GM23338 (cell line): ENCODE measurements at regions not wholly inside any gene's neighbourhood (a gene's known extent, or its start where the extent isn't known, plus 50 kb on each side); places are given as distances from the start of the nearest gene placed in this dataset.

Experiments used
- ATAC-seq: fragments of 200-7000 bp; cut with Tn5 transposase; 3 replicates; pipeline ENCODE4 v1.9.1; 2020
- DNase-seq: peaks from one replicate; pipeline ENCODE4 v3.0.0-alpha.2; 2015; ENCODE audit warnings: low spot score
- H2AFZ ChIP-seq: fragments of 200-600 bp; sonication (generic); 2 replicates; pipeline ENCODE4 v1.8.0; 2016; ENCODE audit warnings: antibody characterized with exemption, mild to moderate bottlenecking, moderate library complexity
- H3F3A ChIP-seq: fragments of 200-600 bp; sonication (generic); replicated peaks from 2 replicates; pipeline ENCODE4 v1.8.0; 2017; ENCODE audit warnings: antibody characterized with exemption, mixed run types, low read depth
- H3K27ac ChIP-seq: fragments of 200-600 bp; sonication (generic); 2 replicates; pipeline ENCODE4 v1.6.1; 2016; ENCODE audit warnings: low read depth
- H3K27me3 ChIP-seq: fragments of 200-600 bp; sonication (generic); 2 replicates; pipeline ENCODE4 v1.8.0; 2016; ENCODE audit warnings: mild to moderate bottlenecking, mixed run types, moderate library complexity; ENCODE audit not compliant: insufficient read depth
- H3K36me3 ChIP-seq: fragments of 200-600 bp; sonication (generic); 2 replicates; pipeline ENCODE4 v1.8.0; 2016; ENCODE audit warnings: mild to moderate bottlenecking; ENCODE audit not compliant: insufficient read depth
- H3K4me1 ChIP-seq: fragments of 200-600 bp; sonication (generic); 2 replicates; pipeline ENCODE4 v1.8.0; 2016; ENCODE audit warnings: mild to moderate bottlenecking, moderate library complexity; ENCODE audit not compliant: insufficient read depth
- H3K4me2 ChIP-seq: fragments of 200-600 bp; sonication (generic); 2 replicates; pipeline ENCODE4 v1.7.1; 2017; ENCODE audit warnings: mixed run types
- H3K4me3 ChIP-seq: fragments of 200-600 bp; sonication (generic); 2 replicates; pipeline ENCODE4 v1.6.1; 2016; ENCODE audit warnings: mixed run types
- H3K79me2 ChIP-seq: fragments of 200-600 bp; sonication (generic); replicated peaks from 2 replicates; pipeline ENCODE4 v1.8.0; 2017; ENCODE audit warnings: mild to moderate bottlenecking; ENCODE audit not compliant: insufficient read depth
- H3K9me2 ChIP-seq: fragments of 200-600 bp; sonication (generic); 2 replicates; pipeline ENCODE4 v1.8.0; 2017; ENCODE audit not compliant: insufficient read depth
- H4K20me1 ChIP-seq: fragments of 200-600 bp; sonication (generic); replicated peaks from 2 replicates; pipeline ENCODE4 v1.8.0; 2017; ENCODE audit warnings: mild to moderate bottlenecking; ENCODE audit not compliant: insufficient read depth
- H3K27ac Mint-ChIP-seq: 2 replicates; pipeline ENCODE4 v1.8.0; 2020; ENCODE audit warnings: inconsistent platforms, mild to moderate bottlenecking, moderate library complexity, mixed read lengths
- H3K27me3 Mint-ChIP-seq: 3 replicates; pipeline ENCODE4 v1.8.0; 2022; ENCODE audit warnings: low read depth, mild to moderate bottlenecking, moderate library complexity, mixed read lengths, inconsistent platforms; ENCODE audit not compliant: insufficient read depth, poor library complexity
- H3K36me3 Mint-ChIP-seq: 3 replicates; pipeline ENCODE4 v1.8.0; 2021; ENCODE audit warnings: low read depth, mild to moderate bottlenecking, inconsistent platforms, moderate library complexity, mixed read lengths
- H3K4me1 Mint-ChIP-seq: 3 replicates; pipeline ENCODE4 v1.8.0; 2020; ENCODE audit warnings: mild to moderate bottlenecking, inconsistent platforms, mixed read lengths
- H3K4me3 Mint-ChIP-seq: 3 replicates; pipeline ENCODE4 v1.8.0; 2021; ENCODE audit warnings: moderate library complexity, mild to moderate bottlenecking, inconsistent platforms, mixed read lengths
- H3K9me3 Mint-ChIP-seq: 3 replicates; pipeline ENCODE4 v1.8.0; 2020; ENCODE audit warnings: moderate library complexity, mild to moderate bottlenecking, inconsistent platforms, mixed read lengths
- CREB1 ChIP-seq: fragments of 250-450 bp; sonication (Bioruptor Pico); IDR thresholded peaks from 2 replicates; pipeline ENCODE4 v1.5.0; 2020; ENCODE audit warnings: low read depth, mild to moderate bottlenecking, moderate library complexity
- CTCF ChIP-seq, 2 experiments: fragments of 200-600 bp in 1 of 2; sonication (generic) in 1 of 2; conservative IDR thresholded peaks; 2 replicates each; pipeline versions ENCODE4 v1.5.1 to v1.6.1; 2016 to 2017; ENCODE audit warnings: antibody characterized with exemption in 2 of 2, low read depth in 2 of 2, mild to moderate bottlenecking in 2 of 2, moderate library complexity in 1 of 2
- EZH2 ChIP-seq: fragments of 200-600 bp; sonication (generic); IDR thresholded peaks from one replicate; pipeline ENCODE4 v1.8.0; 2017; ENCODE audit warnings: antibody characterized with exemption, mild to moderate bottlenecking, low read depth; ENCODE audit not compliant: unreplicated experiment
- EZH2phosphoT487 ChIP-seq: fragments of 200-600 bp; sonication (generic); IDR thresholded peaks from one replicate; pipeline ENCODE4 v1.8.1; 2018; ENCODE audit warnings: antibody characterized with exemption; ENCODE audit not compliant: unreplicated experiment
- JUNB ChIP-seq: IDR thresholded peaks from one replicate; pipeline ENCODE4 v1.6.1; 2016; ENCODE audit warnings: antibody characterized with exemption; ENCODE audit not compliant: unreplicated experiment
- NANOG ChIP-seq: IDR thresholded peaks from 2 replicates; pipeline ENCODE4 v1.6.1; 2016; ENCODE audit warnings: antibody characterized with exemption, borderline replicate concordance
- POLR2AphosphoS5 ChIP-seq: IDR thresholded peaks from 2 replicates; pipeline ENCODE4 v1.6.1; 2016; ENCODE audit warnings: antibody characterized with exemption, low read depth
- REST ChIP-seq: IDR thresholded peaks from one replicate; pipeline ENCODE4 v1.6.1; 2018; ENCODE audit warnings: antibody characterized with exemption; ENCODE audit not compliant: unreplicated experiment
- STAT1 ChIP-seq: IDR thresholded peaks from one replicate; pipeline ENCODE4 v1.6.1; 2016; ENCODE audit warnings: antibody characterized with exemption; ENCODE audit not compliant: unreplicated experiment
- ZNF114 ChIP-seq: fragments of 250-450 bp; sonication (Bioruptor Pico); IDR thresholded peaks from 2 replicates; pipeline ENCODE4 v1.5.0; 2020; ENCODE audit warnings: mild to moderate bottlenecking, moderate library complexity
- ZNF331 ChIP-seq: fragments of 250-450 bp; sonication (Bioruptor Pico); IDR thresholded peaks from 2 replicates; pipeline ENCODE4 v1.5.0; 2020; ENCODE audit warnings: low read depth, mild to moderate bottlenecking, moderate library complexity
- TF ChIP-seq, protein P1 (sequence below): fragments of 250-450 bp; sonication (Bioruptor Pico); IDR thresholded peaks from 2 replicates; pipeline ENCODE4 v1.5.0; 2020; ENCODE audit warnings: mild to moderate bottlenecking, moderate library complexity
- TF ChIP-seq, protein P2 (sequence below): IDR thresholded peaks from 2 replicates; pipeline ENCODE4 v1.6.1; 2016; ENCODE audit warnings: antibody characterized with exemption

GRCh38 chr12:18837505-18837904 is 99.6 kb downstream of the CAPZA3 start:
- Histone ChIP-seq H3K4me2 (no peak overlapping the region), H3K27me3 (no peaks in the 10 kb centered on the region), H3K4me1 (no peaks in the 10 kb centered on the region), H3K36me3 (no peaks in the 10 kb centered on the region), H3K27ac (no peak overlapping the region), H3F3A (no peaks in the 10 kb centered on the region), H2AFZ (no peak overlapping the region), H3K4me3 (no peak overlapping the region), H4K20me1 (no peaks in the 10 kb centered on the region), H3K79me2 (no peaks in the 10 kb centered on the region), H3K9me2 (0 out of 2 replicates have a peak, but pooled peaks cover 3% of the 10 kb centered on the region)
- no peak for ATAC-seq
- Mint-ChIP-seq H3K27me3 (no peaks in the 10 kb centered on the region), H3K36me3 (peaks cover 4% of the 10 kb centered on the region; the same call in 2 of the 3 replicates), H3K27ac (no peak overlapping the region), H3K4me3 (no peak overlapping the region), H3K4me1 (no peaks in the 10 kb centered on the region), H3K9me3 (peaks cover 9% of the 10 kb centered on the region)
- DNase-seq: no peak
- TF ChIP-seq POLR2AphosphoS5 (no peak), EZH2 (no peak), ZNF331 (no peak), NANOG (no peak), CTCF (conservative IDR thresholded peaks at IDR 0.05; ENCODE audit: low read depth in 2 of 2) (no peak), CREB1 (CRISPR knock-in tag) (no peak), EZH2phosphoT487 (no peak), JUNB (no peak), STAT1 (no peak), ZNF114 (no peak), REST (no peak)
- TF ChIP-seq, protein P1, sequence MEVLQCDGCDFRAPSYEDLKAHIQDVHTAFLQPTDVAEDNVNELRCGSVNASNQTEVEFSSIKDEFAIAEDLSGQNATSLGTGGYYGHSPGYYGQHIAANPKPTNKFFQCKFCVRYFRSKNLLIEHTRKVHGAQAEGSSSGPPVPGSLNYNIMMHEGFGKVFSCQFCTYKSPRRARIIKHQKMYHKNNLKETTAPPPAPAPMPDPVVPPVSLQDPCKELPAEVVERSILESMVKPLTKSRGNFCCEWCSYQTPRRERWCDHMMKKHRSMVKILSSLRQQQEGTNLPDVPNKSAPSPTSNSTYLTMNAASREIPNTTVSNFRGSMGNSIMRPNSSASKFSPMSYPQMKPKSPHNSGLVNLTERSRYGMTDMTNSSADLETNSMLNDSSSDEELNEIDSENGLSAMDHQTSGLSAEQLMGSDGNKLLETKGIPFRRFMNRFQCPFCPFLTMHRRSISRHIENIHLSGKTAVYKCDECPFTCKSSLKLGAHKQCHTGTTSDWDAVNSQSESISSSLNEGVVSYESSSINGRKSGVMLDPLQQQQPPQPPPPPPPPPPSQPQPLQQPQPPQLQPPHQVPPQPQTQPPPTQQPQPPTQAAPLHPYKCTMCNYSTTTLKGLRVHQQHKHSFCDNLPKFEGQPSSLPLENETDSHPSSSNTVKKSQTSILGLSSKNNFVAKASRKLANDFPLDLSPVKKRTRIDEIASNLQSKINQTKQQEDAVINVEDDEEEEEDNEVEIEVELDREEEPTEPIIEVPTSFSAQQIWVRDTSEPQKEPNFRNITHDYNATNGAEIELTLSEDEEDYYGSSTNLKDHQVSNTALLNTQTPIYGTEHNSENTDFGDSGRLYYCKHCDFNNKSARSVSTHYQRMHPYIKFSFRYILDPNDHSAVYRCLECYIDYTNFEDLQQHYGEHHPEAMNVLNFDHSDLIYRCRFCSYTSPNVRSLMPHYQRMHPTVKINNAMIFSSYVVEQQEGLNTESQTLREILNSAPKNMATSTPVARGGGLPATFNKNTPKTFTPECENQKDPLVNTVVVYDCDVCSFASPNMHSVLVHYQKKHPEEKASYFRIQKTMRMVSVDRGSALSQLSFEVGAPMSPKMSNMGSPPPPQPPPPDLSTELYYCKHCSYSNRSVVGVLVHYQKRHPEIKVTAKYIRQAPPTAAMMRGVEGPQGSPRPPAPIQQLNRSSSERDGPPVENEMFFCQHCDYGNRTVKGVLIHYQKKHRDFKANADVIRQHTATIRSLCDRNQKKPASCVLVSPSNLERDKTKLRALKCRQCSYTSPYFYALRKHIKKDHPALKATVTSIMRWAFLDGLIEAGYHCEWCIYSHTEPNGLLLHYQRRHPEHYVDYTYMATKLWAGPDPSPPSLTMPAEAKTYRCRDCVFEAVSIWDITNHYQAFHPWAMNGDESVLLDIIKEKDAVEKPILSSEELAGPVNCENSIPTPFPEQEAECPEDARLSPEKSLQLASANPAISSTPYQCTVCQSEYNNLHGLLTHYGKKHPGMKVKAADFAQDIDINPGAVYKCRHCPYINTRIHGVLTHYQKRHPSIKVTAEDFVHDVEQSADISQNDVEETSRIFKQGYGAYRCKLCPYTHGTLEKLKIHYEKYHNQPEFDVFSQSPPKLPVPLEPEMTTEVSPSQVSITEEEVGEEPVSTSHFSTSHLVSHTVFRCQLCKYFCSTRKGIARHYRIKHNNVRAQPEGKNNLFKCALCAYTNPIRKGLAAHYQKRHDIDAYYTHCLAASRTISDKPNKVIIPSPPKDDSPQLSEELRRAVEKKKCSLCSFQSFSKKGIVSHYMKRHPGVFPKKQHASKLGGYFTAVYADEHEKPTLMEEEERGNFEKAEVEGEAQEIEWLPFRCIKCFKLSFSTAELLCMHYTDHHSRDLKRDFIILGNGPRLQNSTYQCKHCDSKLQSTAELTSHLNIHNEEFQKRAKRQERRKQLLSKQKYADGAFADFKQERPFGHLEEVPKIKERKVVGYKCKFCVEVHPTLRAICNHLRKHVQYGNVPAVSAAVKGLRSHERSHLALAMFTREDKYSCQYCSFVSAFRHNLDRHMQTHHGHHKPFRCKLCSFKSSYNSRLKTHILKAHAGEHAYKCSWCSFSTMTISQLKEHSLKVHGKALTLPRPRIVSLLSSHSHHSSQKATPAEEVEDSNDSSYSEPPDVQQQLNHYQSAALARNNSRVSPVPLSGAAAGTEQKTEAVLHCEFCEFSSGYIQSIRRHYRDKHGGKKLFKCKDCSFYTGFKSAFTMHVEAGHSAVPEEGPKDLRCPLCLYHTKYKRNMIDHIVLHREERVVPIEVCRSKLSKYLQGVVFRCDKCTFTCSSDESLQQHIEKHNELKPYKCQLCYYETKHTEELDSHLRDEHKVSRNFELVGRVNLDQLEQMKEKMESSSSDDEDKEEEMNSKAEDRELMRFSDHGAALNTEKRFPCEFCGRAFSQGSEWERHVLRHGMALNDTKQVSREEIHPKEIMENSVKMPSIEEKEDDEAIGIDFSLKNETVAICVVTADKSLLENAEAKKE (CRISPR knock-in tag): no peak
- TF ChIP-seq, protein P2, sequence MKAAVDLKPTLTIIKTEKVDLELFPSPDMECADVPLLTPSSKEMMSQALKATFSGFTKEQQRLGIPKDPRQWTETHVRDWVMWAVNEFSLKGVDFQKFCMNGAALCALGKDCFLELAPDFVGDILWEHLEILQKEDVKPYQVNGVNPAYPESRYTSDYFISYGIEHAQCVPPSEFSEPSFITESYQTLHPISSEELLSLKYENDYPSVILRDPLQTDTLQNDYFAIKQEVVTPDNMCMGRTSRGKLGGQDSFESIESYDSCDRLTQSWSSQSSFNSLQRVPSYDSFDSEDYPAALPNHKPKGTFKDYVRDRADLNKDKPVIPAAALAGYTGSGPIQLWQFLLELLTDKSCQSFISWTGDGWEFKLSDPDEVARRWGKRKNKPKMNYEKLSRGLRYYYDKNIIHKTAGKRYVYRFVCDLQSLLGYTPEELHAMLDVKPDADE: no peak
